Vagina (tissue), 2 donors: ENCODE measurements at regions not wholly inside any gene's neighbourhood (a gene's known extent, or its start where the extent isn't known, plus 50 kb on each side); places are given as distances from the start of the nearest gene placed in this dataset.

Experiments
- DNase-seq, 2 donors: peaks; one replicate each; pipeline ENCODE4 v3.0.0-alpha.2; 2017; ENCODE audit errors: extremely low spot score in 2 of 2
- H3K27ac ChIP-seq: fragments of 200-600 bp; sonication (generic); one replicate; pipeline ENCODE4 v1.5.1; 2019
- H3K27me3 ChIP-seq: fragments of 200-600 bp; sonication (generic); one replicate; pipeline ENCODE4 v1.5.1; 2019
- H3K36me3 ChIP-seq, 2 donors: fragments of 200-600 bp; sonication (generic); one replicate each; pipeline ENCODE4 v1.5.1; 2017 to 2019
- H3K4me1 ChIP-seq: fragments of 200-600 bp; sonication (generic); one replicate; pipeline ENCODE4 v1.5.1; 2019
- H3K4me3 ChIP-seq, 2 donors: fragments of 200-600 bp; sonication (generic); 1 replicate in 1 of 2; 2 replicates in 1 of 2; pipeline ENCODE4 v1.5.1; 2016 to 2019
- H3K9me3 ChIP-seq: fragments of 200-600 bp; sonication (generic); one replicate; pipeline ENCODE4 v1.5.1; 2019
- POLR2A ChIP-seq, 2 donors: fragments of 450-650 bp; IDR thresholded peaks; one replicate each; pipeline ENCODE4 v1.6.1; 2017; ENCODE audit warnings: antibody characterized with exemption in 2 of 2, mild to moderate bottlenecking in 2 of 2, moderate library complexity in 2 of 2
- POLR2AphosphoS5 ChIP-seq, 2 donors: sonication (generic); formaldehyde crosslinking; IDR thresholded peaks; one replicate each; pipeline ENCODE4 v1.9.0; 2017; ENCODE audit warnings: antibody characterized with exemption in 2 of 2, mild to moderate bottlenecking in 2 of 2, low read depth in 1 of 2; ENCODE audit not compliant: insufficient read depth in 1 of 2
- intact Hi-C: fragments of 100-400 bp; cut with DNase I; formaldehyde crosslinking; loops from one replicate; pipeline ENCODE4 v1.15.1; 2023
- TF ChIP-seq, protein P1 (sequence below), 3 experiments: fragments of 450-650 bp in 2 of 3; fragments of 200-600 bp in 1 of 3; sonication (generic) in 1 of 3; IDR thresholded peaks; one replicate each; pipeline ENCODE4 v1.5.1; 2017 to 2019; ENCODE audit warnings: antibody characterized with exemption in 3 of 3, mild to moderate bottlenecking in 2 of 3, moderate library complexity in 2 of 3

DNA sequence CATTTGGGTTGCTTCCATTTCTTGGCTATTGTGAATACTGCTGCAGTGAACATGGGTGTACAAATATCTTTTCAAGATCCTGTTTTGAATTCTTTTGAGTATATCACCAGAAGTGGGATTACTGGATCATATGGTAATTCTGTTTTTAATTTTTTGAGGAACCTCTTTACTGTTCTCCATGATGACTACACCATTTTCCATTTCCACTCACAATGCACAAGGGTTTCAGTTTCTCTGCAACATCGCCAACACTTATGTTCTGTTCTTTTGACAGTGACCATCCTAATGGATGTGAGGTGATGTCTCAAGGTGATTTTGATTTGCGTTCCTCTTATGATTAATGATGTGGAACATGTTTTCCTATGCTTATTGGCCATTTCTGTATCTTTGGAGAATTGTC lies 214.4 kb upstream of the ZFP64 start:
- Histone ChIP-seq H3K27me3 (no peaks in the 10 kb centered on the region), H3K9me3 (no peaks in the 10 kb centered on the region), H3K36me3 (no peaks in the 10 kb centered on the region), H3K4me3 (no peak overlapping the region), H3K27ac (no peak overlapping the region), H3K4me1 (no peaks in the 10 kb centered on the region)
- TF ChIP-seq POLR2AphosphoS5 (IDR thresholded peaks at IDR 0.05; ENCODE audit: insufficient read depth in 1 of 2, low read depth in 1 of 2) (no peak), POLR2A (IDR thresholded peaks at IDR 0.05) (no peak)
- TF ChIP-seq, protein P1, sequence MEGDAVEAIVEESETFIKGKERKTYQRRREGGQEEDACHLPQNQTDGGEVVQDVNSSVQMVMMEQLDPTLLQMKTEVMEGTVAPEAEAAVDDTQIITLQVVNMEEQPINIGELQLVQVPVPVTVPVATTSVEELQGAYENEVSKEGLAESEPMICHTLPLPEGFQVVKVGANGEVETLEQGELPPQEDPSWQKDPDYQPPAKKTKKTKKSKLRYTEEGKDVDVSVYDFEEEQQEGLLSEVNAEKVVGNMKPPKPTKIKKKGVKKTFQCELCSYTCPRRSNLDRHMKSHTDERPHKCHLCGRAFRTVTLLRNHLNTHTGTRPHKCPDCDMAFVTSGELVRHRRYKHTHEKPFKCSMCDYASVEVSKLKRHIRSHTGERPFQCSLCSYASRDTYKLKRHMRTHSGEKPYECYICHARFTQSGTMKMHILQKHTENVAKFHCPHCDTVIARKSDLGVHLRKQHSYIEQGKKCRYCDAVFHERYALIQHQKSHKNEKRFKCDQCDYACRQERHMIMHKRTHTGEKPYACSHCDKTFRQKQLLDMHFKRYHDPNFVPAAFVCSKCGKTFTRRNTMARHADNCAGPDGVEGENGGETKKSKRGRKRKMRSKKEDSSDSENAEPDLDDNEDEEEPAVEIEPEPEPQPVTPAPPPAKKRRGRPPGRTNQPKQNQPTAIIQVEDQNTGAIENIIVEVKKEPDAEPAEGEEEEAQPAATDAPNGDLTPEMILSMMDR (IDR thresholded peaks at IDR 0.05), result no peak
- no peak for DNase-seq
- intact Hi-C loops, result no loop called here

DNA sequence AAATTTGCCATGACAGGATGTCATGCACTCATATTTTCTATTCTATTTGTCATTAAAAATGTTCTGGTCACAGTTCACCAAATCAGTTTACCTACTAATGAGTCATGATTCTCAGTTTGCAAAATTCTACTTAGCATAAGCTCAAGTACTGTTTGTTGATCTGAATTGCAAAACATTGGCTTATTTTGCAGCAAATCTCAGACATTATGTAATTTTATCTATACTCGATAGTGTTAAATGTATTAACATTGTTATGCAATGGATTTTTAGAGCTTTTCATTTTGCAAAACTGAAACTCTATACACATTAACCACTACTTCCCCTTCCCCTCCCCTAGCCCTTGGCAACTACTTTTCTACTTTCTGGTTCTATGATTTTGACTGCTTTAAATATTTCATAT lies 213.8 kb upstream of the ZFP64 start:
- DNase-seq, result no peak
- Histone ChIP-seq H3K27ac (no peak overlapping the region), H3K4me1 (no peaks in the 10 kb centered on the region), H3K4me3 (no peak overlapping the region), H3K27me3 (no peaks in the 10 kb centered on the region), H3K9me3 (no peaks in the 10 kb centered on the region), H3K36me3 (no peaks in the 10 kb centered on the region)
- TF ChIP-seq, protein P1 (IDR thresholded peaks at IDR 0.05), result no peak
- TF ChIP-seq POLR2A (IDR thresholded peaks at IDR 0.05), result no peak
- TF ChIP-seq POLR2AphosphoS5 (IDR thresholded peaks at IDR 0.05; ENCODE audit: insufficient read depth in 1 of 2, low read depth in 1 of 2), result no peak
- intact Hi-C loops, result no loop called here

DNA sequence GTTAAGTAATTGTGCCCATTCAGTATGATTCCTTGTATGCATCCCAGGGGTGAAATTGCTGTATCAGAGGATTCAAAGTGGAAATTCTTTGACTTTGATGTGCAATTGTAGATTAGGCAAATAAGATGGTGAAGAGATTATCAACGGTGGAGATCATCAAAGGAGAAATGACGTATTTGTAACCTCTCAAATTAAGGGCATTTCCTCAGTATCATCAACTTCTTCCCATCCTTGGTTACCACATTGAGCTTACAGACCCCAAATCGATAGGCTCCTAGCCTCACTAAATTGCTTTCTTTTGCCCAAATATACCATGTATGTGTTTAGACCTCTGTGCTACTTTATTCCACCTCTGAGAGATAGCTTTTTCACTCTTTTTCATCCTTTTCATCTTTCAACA lies 213.1 kb upstream of the ZFP64 start:
- no peak overlapping the region for H3K4me3 ChIP-seq
- H3K4me1 ChIP-seq, result no peaks in the 10 kb centered on the region
- DNase-seq, result no peak
- no peaks in the 10 kb centered on the region for H3K27me3 ChIP-seq
- no peak overlapping the region for H3K27ac ChIP-seq
- H3K9me3 ChIP-seq, result no peaks in the 10 kb centered on the region
- intact Hi-C loops, result no loop called here
- H3K36me3 ChIP-seq, result no peaks in the 10 kb centered on the region
- TF ChIP-seq POLR2A (IDR thresholded peaks at IDR 0.05) (no peak), POLR2AphosphoS5 (IDR thresholded peaks at IDR 0.05; ENCODE audit: insufficient read depth in 1 of 2, low read depth in 1 of 2) (no peak)
- TF ChIP-seq, protein P1 (IDR thresholded peaks at IDR 0.05), result no peak

DNA sequence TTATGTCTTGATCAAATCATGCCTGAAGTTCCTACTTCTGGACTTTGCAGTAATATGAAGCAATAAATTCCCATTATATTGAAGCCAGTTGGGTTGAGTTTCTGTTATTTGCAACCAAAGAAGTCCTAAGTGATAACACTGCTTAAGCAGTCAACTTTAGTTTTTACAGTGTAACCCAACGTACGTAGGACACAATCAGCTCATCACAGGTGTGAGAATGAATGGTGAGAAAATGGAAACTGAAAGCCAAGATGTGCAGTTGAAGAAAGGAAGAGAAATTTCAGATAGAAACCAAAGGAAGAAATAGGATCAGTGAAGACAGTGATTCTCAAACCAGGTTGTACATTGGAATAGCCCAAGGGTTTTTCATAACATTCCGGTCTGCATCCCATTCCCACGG lies 211.4 kb upstream of the ZFP64 start:
- TF ChIP-seq POLR2AphosphoS5 (IDR thresholded peaks at IDR 0.05; ENCODE audit: insufficient read depth in 1 of 2, low read depth in 1 of 2) (no peak), POLR2A (IDR thresholded peaks at IDR 0.05) (no peak)
- TF ChIP-seq, protein P1 (IDR thresholded peaks at IDR 0.05), result no peak
- Histone ChIP-seq H3K4me1 (no peaks in the 10 kb centered on the region), H3K27me3 (no peaks in the 10 kb centered on the region), H3K9me3 (no peaks in the 10 kb centered on the region), H3K36me3 (no peaks in the 10 kb centered on the region), H3K4me3 (no peak overlapping the region), H3K27ac (no peak overlapping the region)
- intact Hi-C loops, result no loop called here
- no peak for DNase-seq

DNA sequence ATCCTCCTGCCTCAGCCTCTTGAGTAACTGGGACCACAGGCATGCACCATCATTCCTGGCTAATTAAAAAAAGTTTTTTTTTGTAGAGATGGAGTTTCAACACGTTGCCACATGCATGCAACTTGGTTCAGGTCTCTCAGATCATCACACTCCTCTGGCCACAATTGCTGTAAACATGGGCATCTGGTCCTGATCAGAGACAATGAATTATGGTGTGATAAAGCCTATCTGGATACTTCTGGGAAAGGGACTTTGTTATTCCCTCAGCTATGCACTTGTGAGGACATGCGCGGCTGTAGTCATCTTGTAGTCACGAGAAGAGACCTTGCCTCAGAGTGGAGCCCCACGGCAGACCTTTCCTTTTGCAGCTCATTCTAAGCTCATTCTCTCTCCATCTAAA lies 210.9 kb upstream of the ZFP64 start:
- no peaks in the 10 kb centered on the region for H3K36me3 ChIP-seq
- H3K4me3 ChIP-seq, result no peak overlapping the region
- H3K27me3 ChIP-seq, result no peaks in the 10 kb centered on the region
- intact Hi-C loops, result no loop called here
- DNase-seq, result no peak
- H3K4me1 ChIP-seq, result no peaks in the 10 kb centered on the region
- H3K27ac ChIP-seq, result no peak overlapping the region
- no peaks in the 10 kb centered on the region for H3K9me3 ChIP-seq
- no peak for TF ChIP-seq POLR2A (IDR thresholded peaks at IDR 0.05)
- TF ChIP-seq POLR2AphosphoS5 (IDR thresholded peaks at IDR 0.05; ENCODE audit: insufficient read depth in 1 of 2, low read depth in 1 of 2), result no peak
- TF ChIP-seq, protein P1 (IDR thresholded peaks at IDR 0.05), result no peak
